ENCODE measurements at regions not wholly inside any gene's neighbourhood (a gene's known extent, or its start where the extent isn't known, plus 50 kb on each side); places are given as distances from the start of the nearest gene placed in this dataset.
"Not testable (repeated sequence)": the region's sequence is repeated elsewhere in the genome, so short reads cannot be mapped to it uniquely, and the experiment has no call there.

DNA sequence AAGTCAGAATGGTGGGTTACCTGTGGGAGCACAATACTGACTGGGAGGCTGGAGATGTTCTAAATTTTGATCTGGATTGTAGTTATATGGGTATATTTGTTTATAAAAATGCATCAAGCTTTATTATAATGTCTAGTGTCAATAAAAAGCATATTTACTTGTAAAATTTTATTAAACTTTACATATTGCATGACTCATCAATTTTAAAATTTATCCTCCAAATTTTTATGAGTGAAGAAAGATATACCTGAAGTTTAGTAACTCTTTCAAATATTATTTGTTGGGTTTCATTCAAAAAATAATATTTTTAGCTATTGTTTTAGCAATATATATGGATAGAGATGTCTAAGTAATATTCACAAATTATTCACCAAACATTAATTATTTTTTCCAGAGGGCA, 103.0 kb downstream of the ANXA5 start:
- Histone ChIP-seq H3K27me3 (ENCODE audit: control insufficient read depth, insufficient read depth, low read length) (no peaks in the 10 kb centered on the region), H3K4me3 (ENCODE audit: low read depth, low read length) (no peak overlapping the region), H3K9me3 (ENCODE audit: control insufficient read depth, insufficient read depth, low read length) (no peaks in the 10 kb centered on the region), H3K27ac (ENCODE audit: low read depth, low read length) (no peak overlapping the region)
- ChIA-PET CTCF (no interaction called here), POLR2A (no interaction called here)
- TF ChIP-seq, protein P1, sequence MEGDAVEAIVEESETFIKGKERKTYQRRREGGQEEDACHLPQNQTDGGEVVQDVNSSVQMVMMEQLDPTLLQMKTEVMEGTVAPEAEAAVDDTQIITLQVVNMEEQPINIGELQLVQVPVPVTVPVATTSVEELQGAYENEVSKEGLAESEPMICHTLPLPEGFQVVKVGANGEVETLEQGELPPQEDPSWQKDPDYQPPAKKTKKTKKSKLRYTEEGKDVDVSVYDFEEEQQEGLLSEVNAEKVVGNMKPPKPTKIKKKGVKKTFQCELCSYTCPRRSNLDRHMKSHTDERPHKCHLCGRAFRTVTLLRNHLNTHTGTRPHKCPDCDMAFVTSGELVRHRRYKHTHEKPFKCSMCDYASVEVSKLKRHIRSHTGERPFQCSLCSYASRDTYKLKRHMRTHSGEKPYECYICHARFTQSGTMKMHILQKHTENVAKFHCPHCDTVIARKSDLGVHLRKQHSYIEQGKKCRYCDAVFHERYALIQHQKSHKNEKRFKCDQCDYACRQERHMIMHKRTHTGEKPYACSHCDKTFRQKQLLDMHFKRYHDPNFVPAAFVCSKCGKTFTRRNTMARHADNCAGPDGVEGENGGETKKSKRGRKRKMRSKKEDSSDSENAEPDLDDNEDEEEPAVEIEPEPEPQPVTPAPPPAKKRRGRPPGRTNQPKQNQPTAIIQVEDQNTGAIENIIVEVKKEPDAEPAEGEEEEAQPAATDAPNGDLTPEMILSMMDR (IDR thresholded peaks at IDR 0.05; ENCODE audit: low read depth, low read length) = no peak
- DNase-seq (ENCODE audit: low read depth, low spot score) = no peak

DNA sequence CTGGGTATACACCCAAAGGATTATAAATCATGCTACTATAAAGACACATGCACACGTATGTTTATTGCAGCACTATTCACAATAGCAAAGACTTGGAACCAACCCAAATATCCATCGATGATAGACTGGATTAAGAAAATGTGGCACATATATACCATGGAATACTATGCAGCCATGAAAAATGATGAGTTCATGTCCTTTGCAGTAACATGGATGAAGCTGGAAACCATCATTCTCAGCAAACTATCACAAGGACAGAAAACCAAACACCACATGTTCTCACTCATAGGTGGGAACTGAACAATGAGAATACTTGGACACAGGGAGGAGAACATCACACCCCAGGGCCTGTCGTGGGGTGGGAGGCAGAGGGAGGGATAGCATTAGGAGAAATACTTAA, 104.5 kb downstream of the ANXA5 start:
- POLR2A ChIA-PET; CTCF ChIA-PET; DNase-seq (ENCODE audit: low read depth, low spot score): not testable (repeated sequence)

DNA sequence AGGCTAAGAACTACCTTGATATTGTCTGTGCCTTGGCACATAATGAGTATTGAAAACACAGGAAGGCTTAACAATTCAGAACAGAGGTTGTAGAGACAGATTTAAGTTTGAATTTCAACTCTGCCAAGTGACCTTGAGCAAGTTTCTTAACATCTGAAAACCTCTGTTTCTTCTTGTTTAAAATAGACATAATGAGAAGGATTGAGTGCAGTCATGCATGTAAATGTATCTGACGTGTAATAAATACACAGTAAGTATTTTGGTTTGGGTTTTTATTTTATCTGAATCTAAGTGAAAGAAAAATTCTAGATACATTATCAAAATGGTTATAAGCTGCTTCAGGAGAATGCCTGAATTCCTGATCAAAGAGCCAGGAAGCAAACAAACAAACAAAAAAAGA, 111.9 kb downstream of the ANXA5 start:
- Histone ChIP-seq H3K4me3 (ENCODE audit: low read depth, low read length) (no peak overlapping the region), H3K27me3 (ENCODE audit: control insufficient read depth, insufficient read depth, low read length) (no peaks in the 10 kb centered on the region), H3K27ac (ENCODE audit: low read depth, low read length) (no peak overlapping the region), H3K9me3 (ENCODE audit: control insufficient read depth, insufficient read depth, low read length) (no peaks in the 10 kb centered on the region)
- POLR2A ChIA-PET = no interaction called here
- TF ChIP-seq, protein P1 (IDR thresholded peaks at IDR 0.05; ENCODE audit: low read depth, low read length) = no peak
- no peak for DNase-seq (ENCODE audit: low read depth, low spot score)
- CTCF ChIA-PET = no interaction called here

More for the DNA sequence above, 104.5 kb downstream of the ANXA5 start:
- H3K27ac ChIP-seq (ENCODE audit: low read depth, low read length); H3K4me3 ChIP-seq (ENCODE audit: low read depth, low read length); H3K27me3 ChIP-seq (ENCODE audit: control insufficient read depth, insufficient read depth, low read length); H3K9me3 ChIP-seq (ENCODE audit: control insufficient read depth, insufficient read depth, low read length): not testable (repeated sequence)

DNA sequence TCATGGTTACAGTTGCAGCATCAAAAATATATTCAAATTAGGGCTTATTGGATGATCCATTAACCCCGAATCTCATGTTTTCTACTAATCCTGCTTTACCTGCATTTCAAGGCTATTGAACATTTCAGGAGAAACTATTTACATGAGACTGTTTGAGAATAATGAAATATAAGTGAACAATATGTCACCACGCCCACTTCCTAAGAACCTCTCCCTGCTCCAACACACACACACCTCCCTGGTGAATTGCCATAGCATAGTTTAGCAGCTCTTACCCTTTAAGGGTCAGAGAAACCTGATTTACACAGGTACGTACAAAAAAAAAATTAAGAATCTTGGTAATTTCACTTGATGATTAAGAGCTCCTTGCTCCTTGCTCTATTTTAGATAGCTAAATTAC, 113.4 kb downstream of the ANXA5 start:
- TF ChIP-seq, protein P1 (IDR thresholded peaks at IDR 0.05; ENCODE audit: low read depth, low read length) = no peak
- no peak overlapping the region for H3K4me3 ChIP-seq (ENCODE audit: low read depth, low read length)
- ChIA-PET CTCF (no interaction called here), POLR2A (no interaction called here)
- H3K27me3 ChIP-seq (ENCODE audit: control insufficient read depth, insufficient read depth, low read length) = no peaks in the 10 kb centered on the region
- no peak overlapping the region for H3K27ac ChIP-seq (ENCODE audit: low read depth, low read length)
- no peak for DNase-seq (ENCODE audit: low read depth, low spot score)
- no peaks in the 10 kb centered on the region for H3K9me3 ChIP-seq (ENCODE audit: control insufficient read depth, insufficient read depth, low read length)

DNA sequence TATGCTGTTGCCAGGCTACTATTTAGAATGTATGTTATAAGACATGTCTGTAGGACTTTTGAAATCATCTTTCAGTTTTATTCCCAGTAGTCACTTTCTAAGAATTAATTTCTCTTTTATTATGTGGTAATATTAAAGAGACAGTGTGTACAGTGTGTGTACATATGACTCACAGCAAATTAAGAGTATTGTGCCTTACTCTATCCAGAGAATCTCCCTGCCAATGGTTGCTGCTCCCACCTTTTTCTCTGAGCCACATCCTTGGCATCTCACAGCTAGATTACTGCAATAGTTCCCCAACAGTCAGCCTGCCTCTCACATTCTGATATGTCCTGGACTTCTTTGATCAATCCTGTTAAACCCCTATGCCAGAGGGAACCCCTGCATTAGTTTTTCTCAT, 114.5 kb downstream of the ANXA5 start:
- TF ChIP-seq, protein P1 (IDR thresholded peaks at IDR 0.05; ENCODE audit: low read depth, low read length) = no peak
- ChIA-PET POLR2A (no interaction called here), CTCF (no interaction called here)
- no peaks in the 10 kb centered on the region for H3K27me3 ChIP-seq (ENCODE audit: control insufficient read depth, insufficient read depth, low read length)
- no peak for DNase-seq (ENCODE audit: low read depth, low spot score)
- H3K4me3 ChIP-seq (ENCODE audit: low read depth, low read length) = no peak overlapping the region
- no peak overlapping the region for H3K27ac ChIP-seq (ENCODE audit: low read depth, low read length)
- no peaks in the 10 kb centered on the region for H3K9me3 ChIP-seq (ENCODE audit: control insufficient read depth, insufficient read depth, low read length)

DNA sequence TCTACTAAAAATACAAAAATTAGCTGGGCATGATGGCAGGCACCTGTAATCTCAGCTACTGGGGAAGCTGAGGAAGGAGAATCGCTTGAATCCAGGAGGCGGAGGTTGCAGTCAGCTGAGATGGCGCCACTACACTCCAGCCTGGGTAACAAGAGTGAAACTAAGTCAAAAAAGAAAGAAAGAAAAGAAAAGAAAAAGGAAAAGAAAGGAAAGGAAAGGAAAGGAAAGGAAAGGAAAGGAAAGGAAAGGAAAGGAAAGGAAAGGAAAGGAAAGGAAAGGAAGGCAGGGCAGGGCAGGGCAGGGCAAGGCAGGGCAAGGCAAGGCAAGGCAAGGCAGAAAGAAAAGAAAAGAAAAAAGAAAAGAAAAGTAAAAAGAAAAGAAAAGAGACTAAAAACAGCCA, 121.4 kb downstream of the ANXA5 start:
- CTCF ChIA-PET; H3K27me3 ChIP-seq (ENCODE audit: control insufficient read depth, insufficient read depth, low read length); H3K27ac ChIP-seq (ENCODE audit: low read depth, low read length); POLR2A ChIA-PET; H3K9me3 ChIP-seq (ENCODE audit: control insufficient read depth, insufficient read depth, low read length); H3K4me3 ChIP-seq (ENCODE audit: low read depth, low read length); DNase-seq (ENCODE audit: low read depth, low spot score): not testable (repeated sequence)

Data from AG04450 (cell line).